COR-L47 (cell line): ENCODE measurements at regions not wholly inside any gene's neighbourhood (a gene's known extent, or its start where the extent isn't known, plus 50 kb on each side); places are given as distances from the start of the nearest gene placed in this dataset.

Experiments
- DNase-seq: peaks from one replicate; lab custom pipeline; 2025; lab: John Stamatoyannopoulos, UW

- DNase-seq: no peak
Observed at GRCh38 chr20:52643034-52643433, 329.1 kb upstream of the TSHZ2 start.

- no peak for DNase-seq
Observed at GRCh38 chr20:52637201-52637600, 335.0 kb upstream of the TSHZ2 start.

- DNase-seq: no peak
Observed at GRCh38 chr20:52631469-52631868, 340.7 kb upstream of the TSHZ2 start.

GRCh38 chr20:52630138-52630537 is 342.0 kb upstream of the TSHZ2 start:
- no peak for DNase-seq

- DNase-seq: no peak
Observed at GRCh38 chr20:52624281-52624680, 347.9 kb upstream of the TSHZ2 start.

- DNase-seq: no peak
Observed at GRCh38 chr20:52622081-52622480, 350.1 kb upstream of the TSHZ2 start.

GRCh38 chr20:52621401-52621800 is 350.8 kb upstream of the TSHZ2 start:
- DNase-seq: no peak

GRCh38 chr20:52619671-52620070 is 352.5 kb upstream of the TSHZ2 start:
- DNase-seq: no peak

GRCh38 chr20:52619101-52619500 is 353.1 kb upstream of the TSHZ2 start:
- DNase-seq: no peak

- DNase-seq: no peak
Observed at GRCh38 chr20:52616629-52617028, 355.5 kb upstream of the TSHZ2 start.

- DNase-seq: no peak
Observed at GRCh38 chr20:52614051-52614863, 357.9 kb upstream of the TSHZ2 start.

- no peak for DNase-seq
Observed at GRCh38 chr20:52612046-52612632, 360.0 kb upstream of the TSHZ2 start.

GRCh38 chr20:52610749-52611148 is 361.4 kb upstream of the TSHZ2 start:
- no peak for DNase-seq

- no peak for DNase-seq
Observed at GRCh38 chr20:52601295-52601971, 370.7 kb upstream of the TSHZ2 start.

- no peak for DNase-seq
Observed at GRCh38 chr20:52596256-52596655, 375.9 kb upstream of the TSHZ2 start.

GRCh38 chr20:52595518-52595917 is 376.6 kb upstream of the TSHZ2 start:
- no peak for DNase-seq

GRCh38 chr20:52593654-52594053 is 378.5 kb upstream of the TSHZ2 start:
- DNase-seq: no peak

GRCh38 chr20:52592567-52592966 is 379.6 kb upstream of the TSHZ2 start:
- DNase-seq: no peak

- no peak for DNase-seq
Observed at GRCh38 chr20:52590100-52590499, 382.1 kb upstream of the TSHZ2 start.

GRCh38 chr20:52589251-52589812 is 382.8 kb upstream of the TSHZ2 start:
- DNase-seq: no peak

- DNase-seq: no peak
Observed at GRCh38 chr20:52586660-52587059, 385.5 kb upstream of the TSHZ2 start.

GRCh38 chr20:52585333-52585732 is 386.8 kb upstream of the TSHZ2 start:
- DNase-seq: no peak

- DNase-seq: no peak
Observed at GRCh38 chr20:52578559-52578958, 387.0 kb upstream of the ZFP64 start.
